ENCODE measurements at regions not wholly inside any gene's neighbourhood (a gene's known extent, or its start where the extent isn't known, plus 50 kb on each side); places are given as distances from the start of the nearest gene placed in this dataset.

DNA sequence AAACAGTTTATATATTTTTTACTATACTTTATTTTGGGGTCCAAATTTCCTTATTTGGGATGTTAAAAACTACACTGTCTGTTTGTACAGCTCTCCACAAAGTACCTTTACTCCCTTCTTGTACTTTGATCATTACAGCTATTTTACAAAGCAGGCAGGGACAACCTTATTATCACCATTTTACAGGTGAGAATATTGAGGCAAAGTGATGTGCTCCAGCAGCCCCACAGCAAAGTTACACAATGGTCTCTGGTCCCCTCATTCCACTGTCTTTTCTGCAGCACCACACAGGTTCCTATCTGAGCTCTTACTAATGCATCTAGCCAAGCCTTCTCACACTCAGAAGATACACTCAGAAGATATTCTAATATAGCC, 457.3 kb downstream of the RASEF start:
- no peaks in the 10 kb centered on the region for H3K27me3 ChIP-seq (ENCODE audit: insufficient read depth, poor library complexity, severe bottlenecking)
- ATAC-seq (ENCODE audit: low read depth) = no peak
- no peaks in the 10 kb centered on the region for H3K4me1 ChIP-seq (ENCODE audit: insufficient read depth, poor library complexity, severe bottlenecking)
- TF ChIP-seq, protein P1, sequence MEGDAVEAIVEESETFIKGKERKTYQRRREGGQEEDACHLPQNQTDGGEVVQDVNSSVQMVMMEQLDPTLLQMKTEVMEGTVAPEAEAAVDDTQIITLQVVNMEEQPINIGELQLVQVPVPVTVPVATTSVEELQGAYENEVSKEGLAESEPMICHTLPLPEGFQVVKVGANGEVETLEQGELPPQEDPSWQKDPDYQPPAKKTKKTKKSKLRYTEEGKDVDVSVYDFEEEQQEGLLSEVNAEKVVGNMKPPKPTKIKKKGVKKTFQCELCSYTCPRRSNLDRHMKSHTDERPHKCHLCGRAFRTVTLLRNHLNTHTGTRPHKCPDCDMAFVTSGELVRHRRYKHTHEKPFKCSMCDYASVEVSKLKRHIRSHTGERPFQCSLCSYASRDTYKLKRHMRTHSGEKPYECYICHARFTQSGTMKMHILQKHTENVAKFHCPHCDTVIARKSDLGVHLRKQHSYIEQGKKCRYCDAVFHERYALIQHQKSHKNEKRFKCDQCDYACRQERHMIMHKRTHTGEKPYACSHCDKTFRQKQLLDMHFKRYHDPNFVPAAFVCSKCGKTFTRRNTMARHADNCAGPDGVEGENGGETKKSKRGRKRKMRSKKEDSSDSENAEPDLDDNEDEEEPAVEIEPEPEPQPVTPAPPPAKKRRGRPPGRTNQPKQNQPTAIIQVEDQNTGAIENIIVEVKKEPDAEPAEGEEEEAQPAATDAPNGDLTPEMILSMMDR (IDR thresholded peaks at IDR 0.05; ENCODE audit: poor library complexity, severe bottlenecking) = no peak
- H3K27ac ChIP-seq (ENCODE audit: poor library complexity, severe bottlenecking) = no peak overlapping the region
- no peaks in the 10 kb centered on the region for H3K36me3 ChIP-seq (ENCODE audit: low read depth)
- no peaks in the 10 kb centered on the region for H3K9me3 ChIP-seq (ENCODE audit: severe bottlenecking)
- DNase-seq (ENCODE audit: low spot score) = no peak
- H3K4me3 ChIP-seq (ENCODE audit: severe bottlenecking) = no peak overlapping the region

DNA sequence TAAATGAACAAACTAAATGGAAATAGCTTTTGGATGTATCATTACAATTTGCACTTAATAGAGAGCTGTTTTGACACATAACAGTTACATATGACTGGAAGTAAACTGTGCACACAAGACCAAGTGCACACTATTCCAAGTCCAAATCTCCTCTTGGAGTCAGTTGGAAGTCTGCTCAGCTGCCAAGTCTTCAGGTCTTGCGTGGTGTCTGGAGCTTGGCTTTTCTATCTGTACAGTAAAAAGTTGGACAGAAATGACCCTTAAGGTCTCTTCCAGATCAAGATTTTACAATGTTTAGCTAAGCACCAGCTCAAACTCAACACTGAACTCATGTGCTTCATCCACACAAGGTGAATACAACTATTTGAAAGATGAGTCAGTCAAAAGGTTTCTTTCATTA, 456.9 kb downstream of the RASEF start:
- no peak for DNase-seq (ENCODE audit: low spot score)
- ATAC-seq (ENCODE audit: low read depth) = no peak
- Histone ChIP-seq H3K36me3 (ENCODE audit: low read depth) (no peaks in the 10 kb centered on the region), H3K4me1 (ENCODE audit: insufficient read depth, poor library complexity, severe bottlenecking) (no peaks in the 10 kb centered on the region), H3K9me3 (ENCODE audit: severe bottlenecking) (no peaks in the 10 kb centered on the region), H3K27ac (ENCODE audit: poor library complexity, severe bottlenecking) (no peak overlapping the region), H3K27me3 (ENCODE audit: insufficient read depth, poor library complexity, severe bottlenecking) (no peaks in the 10 kb centered on the region), H3K4me3 (ENCODE audit: severe bottlenecking) (no peak overlapping the region)
- TF ChIP-seq, protein P1 (IDR thresholded peaks at IDR 0.05; ENCODE audit: poor library complexity, severe bottlenecking) = no peak

DNA sequence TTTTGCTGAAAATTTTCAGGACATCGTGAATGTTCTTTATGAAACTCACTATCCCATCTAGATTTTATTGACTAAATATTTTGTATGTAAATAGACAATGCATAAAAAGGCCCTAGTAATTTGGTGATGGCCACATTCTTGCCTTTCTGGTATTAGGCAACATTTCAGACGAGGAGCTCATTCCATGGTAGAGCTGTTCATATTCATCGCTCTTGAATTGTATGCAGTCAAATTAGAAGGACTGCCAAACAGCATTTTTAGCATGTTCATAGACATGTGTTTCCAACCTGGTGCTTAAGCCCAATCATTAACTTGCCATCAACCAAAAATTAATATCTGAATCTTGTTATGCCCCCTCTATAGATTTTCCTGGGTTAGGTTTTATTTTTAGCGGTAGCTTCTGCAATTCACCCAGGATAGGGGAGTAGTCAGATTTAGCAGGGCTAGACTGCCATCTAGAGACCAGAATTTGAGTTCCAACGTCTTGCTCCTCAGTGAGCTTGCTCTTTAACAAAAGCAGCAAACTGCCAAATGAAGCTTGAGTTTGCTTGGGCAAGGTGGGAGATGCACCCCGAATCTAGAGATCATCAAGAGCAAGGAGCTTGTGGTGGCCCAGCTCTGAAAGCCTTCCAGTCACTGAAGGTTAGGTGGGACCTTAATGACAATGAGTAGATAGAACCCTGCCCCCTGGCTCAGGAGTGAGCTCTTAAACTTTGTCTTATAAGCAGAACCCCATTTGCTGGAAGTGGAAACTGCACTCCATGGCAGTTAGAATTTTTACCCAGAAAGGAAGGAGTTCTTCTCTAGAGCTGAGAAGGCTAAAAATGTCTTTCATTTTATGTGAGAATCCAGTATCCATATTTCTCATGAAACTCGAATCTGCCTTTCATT, 456.2 kb downstream of the RASEF start:
- Histone ChIP-seq H3K27me3 (ENCODE audit: insufficient read depth, poor library complexity, severe bottlenecking) (no peaks in the 10 kb centered on the region), H3K9me3 (ENCODE audit: severe bottlenecking) (no peaks in the 10 kb centered on the region), H3K4me1 (ENCODE audit: insufficient read depth, poor library complexity, severe bottlenecking) (no peaks in the 10 kb centered on the region), H3K36me3 (ENCODE audit: low read depth) (no peaks in the 10 kb centered on the region), H3K27ac (ENCODE audit: poor library complexity, severe bottlenecking) (no peak overlapping the region), H3K4me3 (ENCODE audit: severe bottlenecking) (no peak overlapping the region)
- TF ChIP-seq, protein P1 (IDR thresholded peaks at IDR 0.05; ENCODE audit: poor library complexity, severe bottlenecking) = peak; percentile 73
- no peak for DNase-seq (ENCODE audit: low spot score)
- ATAC-seq (ENCODE audit: low read depth) = peak; percentile 81

DNA sequence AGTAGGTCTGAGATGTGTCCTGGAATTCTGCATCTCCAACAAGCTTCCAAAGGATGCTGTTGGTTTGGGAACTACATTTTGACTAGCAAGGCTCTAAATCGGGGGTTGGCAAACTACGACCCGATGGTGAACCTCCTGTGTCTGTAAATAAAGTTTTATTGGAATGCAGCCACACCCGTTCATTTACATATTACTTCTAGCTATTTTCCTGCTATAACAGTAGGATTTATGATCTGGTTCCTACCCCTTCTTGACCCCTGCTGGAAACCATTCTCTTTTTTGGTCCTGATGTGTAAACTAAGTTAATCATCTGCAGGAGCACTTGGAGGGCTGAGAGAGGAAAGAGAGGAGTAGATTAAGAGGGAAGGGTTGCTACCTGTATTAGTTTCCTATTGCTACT, 454.5 kb downstream of the RASEF start:
- H3K36me3 ChIP-seq (ENCODE audit: low read depth) = no peaks in the 10 kb centered on the region
- DNase-seq (ENCODE audit: low spot score) = no peak
- no peaks in the 10 kb centered on the region for H3K9me3 ChIP-seq (ENCODE audit: severe bottlenecking)

More for the DNA sequence above, 454.5 kb downstream of the RASEF start:
- TF ChIP-seq, protein P1 (IDR thresholded peaks at IDR 0.05; ENCODE audit: poor library complexity, severe bottlenecking) = no peak
- H3K4me1 ChIP-seq (ENCODE audit: insufficient read depth, poor library complexity, severe bottlenecking) = no peaks in the 10 kb centered on the region
- no peak overlapping the region for H3K27ac ChIP-seq (ENCODE audit: poor library complexity, severe bottlenecking)
- ATAC-seq (ENCODE audit: low read depth) = no peak
- no peaks in the 10 kb centered on the region for H3K27me3 ChIP-seq (ENCODE audit: insufficient read depth, poor library complexity, severe bottlenecking)
- H3K4me3 ChIP-seq (ENCODE audit: severe bottlenecking) = no peak overlapping the region

Measured in RWPE2 (cell line).